ENCODE measurements at regions not wholly inside any gene's neighbourhood (a gene's known extent, or its start where the extent isn't known, plus 50 kb on each side); places are given as distances from the start of the nearest gene placed in this dataset.
A peak's percentile ranks its signal among the peaks of the same experiment; 100 is the strongest.

DNA sequence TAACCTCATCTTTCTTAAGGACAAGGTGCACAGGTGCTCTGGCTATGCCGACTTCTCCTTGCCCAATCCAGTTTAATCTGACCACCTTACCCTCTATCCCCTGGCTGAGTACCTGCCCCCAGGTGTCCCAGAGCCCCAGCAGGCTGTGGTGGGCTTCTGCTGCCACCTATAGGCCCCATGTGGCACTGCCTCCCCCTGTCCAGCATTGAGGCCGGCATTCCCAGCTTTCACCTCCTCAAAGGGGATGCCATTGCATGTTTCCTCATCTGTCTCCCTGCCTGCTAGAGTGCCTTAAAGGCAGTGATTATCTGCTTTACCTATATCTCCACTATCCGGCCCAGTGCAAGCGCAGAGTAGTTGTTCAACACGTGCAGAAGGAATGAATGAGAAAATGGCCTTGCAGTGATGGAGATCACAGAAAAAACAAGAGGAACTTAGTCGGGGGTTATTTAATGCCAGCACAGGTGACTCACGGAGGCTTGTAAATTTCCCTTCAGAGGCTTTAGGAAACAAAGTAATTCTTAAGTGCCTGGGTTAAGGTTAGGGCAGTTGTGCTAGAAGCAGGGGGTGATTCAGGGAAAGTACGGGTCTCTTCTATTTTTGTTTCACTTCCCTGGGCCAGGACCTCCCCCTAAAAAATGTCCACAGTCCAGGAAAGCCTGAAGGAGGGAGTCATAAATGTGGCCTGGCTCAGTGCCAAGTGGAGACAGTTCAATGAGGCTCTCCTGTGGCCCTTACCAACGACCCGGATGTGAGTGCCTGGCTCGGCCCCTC is 131.8 kb upstream of the NGF start:
- H3K27me3 ChIP-seq (ENCODE audit: insufficient read depth, low read length): no peaks in the 10 kb centered on the region; the same call in 1 of the 2 replicates
- no peak overlapping the region for H2BK15ac ChIP-seq (ENCODE audit: low read depth, low read length)
- no peak overlapping the region for H4K91ac ChIP-seq (ENCODE audit: insufficient read length, low read depth, low read length)
- H3K23ac ChIP-seq (ENCODE audit: insufficient read length, low read depth, low read length): no peak overlapping the region
- no peaks in the 10 kb centered on the region for H3K4me1 ChIP-seq (ENCODE audit: insufficient read depth, low read length)
- no peak overlapping the region for H3K27ac ChIP-seq (ENCODE audit: insufficient read length, low read depth, low read length)
- H2AK5ac ChIP-seq (ENCODE audit: insufficient read length, low read length): no peak overlapping the region
- peak; percentile 88 for DNase-seq
- no peak overlapping the region for H4K5ac ChIP-seq (ENCODE audit: insufficient read length, low read depth, low read length)
- no peaks in the 10 kb centered on the region for H3K36me3 Mint-ChIP-seq (ENCODE audit: insufficient read depth in 1 of 3, low read depth in 3 of 3)
- H2AFZ ChIP-seq (ENCODE audit: low read length): no peak overlapping the region
- no peaks in the 10 kb centered on the region for H3K79me2 ChIP-seq (ENCODE audit: insufficient read depth, low read length)
- H3K14ac ChIP-seq (ENCODE audit: insufficient read depth, low read length): no peak overlapping the region
- no peaks in the 10 kb centered on the region; a peak in 1 of 5 replicates for H3K9me3 Mint-ChIP-seq
- no peak overlapping the region for H3T11ph ChIP-seq (ENCODE audit: low read length)
- WGBS (ENCODE audit: extremely low coverage, insufficient read length, low lambda C conversion rate): no CpG with 5 or more reads among the region's 11 CpGs
- no peaks in the 10 kb centered on the region for H3K9me3 ChIP-seq (ENCODE audit: control insufficient read depth, low read depth, low read length)
- H3K4me2 ChIP-seq (ENCODE audit: insufficient read depth, insufficient read length, low read length): no peak overlapping the region
- no peak overlapping the region for H2BK20ac ChIP-seq (ENCODE audit: low read depth, low read length, poor library complexity, severe bottlenecking)
- H2BK5ac ChIP-seq (ENCODE audit: insufficient read length, low read length): no peak overlapping the region
- no peak overlapping the region for H3K4ac ChIP-seq (ENCODE audit: low read depth, low read length)
- TF ChIP-seq, protein P1, sequence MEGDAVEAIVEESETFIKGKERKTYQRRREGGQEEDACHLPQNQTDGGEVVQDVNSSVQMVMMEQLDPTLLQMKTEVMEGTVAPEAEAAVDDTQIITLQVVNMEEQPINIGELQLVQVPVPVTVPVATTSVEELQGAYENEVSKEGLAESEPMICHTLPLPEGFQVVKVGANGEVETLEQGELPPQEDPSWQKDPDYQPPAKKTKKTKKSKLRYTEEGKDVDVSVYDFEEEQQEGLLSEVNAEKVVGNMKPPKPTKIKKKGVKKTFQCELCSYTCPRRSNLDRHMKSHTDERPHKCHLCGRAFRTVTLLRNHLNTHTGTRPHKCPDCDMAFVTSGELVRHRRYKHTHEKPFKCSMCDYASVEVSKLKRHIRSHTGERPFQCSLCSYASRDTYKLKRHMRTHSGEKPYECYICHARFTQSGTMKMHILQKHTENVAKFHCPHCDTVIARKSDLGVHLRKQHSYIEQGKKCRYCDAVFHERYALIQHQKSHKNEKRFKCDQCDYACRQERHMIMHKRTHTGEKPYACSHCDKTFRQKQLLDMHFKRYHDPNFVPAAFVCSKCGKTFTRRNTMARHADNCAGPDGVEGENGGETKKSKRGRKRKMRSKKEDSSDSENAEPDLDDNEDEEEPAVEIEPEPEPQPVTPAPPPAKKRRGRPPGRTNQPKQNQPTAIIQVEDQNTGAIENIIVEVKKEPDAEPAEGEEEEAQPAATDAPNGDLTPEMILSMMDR (conservative IDR thresholded peaks at IDR 0.05): peak; percentile 98
- H3K18ac ChIP-seq (ENCODE audit: insufficient read length, low read depth, low read length): no peak overlapping the region
- peaks cover 0 to 2% of the 10 kb centered on the region in 2 experiments; a peak in 2 of 4 replicates for H3K4me1 Mint-ChIP-seq
- H4K8ac ChIP-seq (replicated peaks; ENCODE audit: insufficient read length, low read depth, low read length): no peak overlapping the region
- H3K56ac ChIP-seq (ENCODE audit: insufficient read length, low read depth, low read length): no peak overlapping the region
- H4K20me1 ChIP-seq (ENCODE audit: control insufficient read depth, insufficient read depth, insufficient read length): no peaks in the 10 kb centered on the region
- H3K9ac ChIP-seq (ENCODE audit: extremely low read depth, insufficient read length, low read length): no peak overlapping the region
- H3K27ac Mint-ChIP-seq: no peak overlapping the region
- no peak overlapping the region for H2BK120ac ChIP-seq (ENCODE audit: low read depth, low read length, poor library complexity, severe bottlenecking)
- no peaks in the 10 kb centered on the region for H3K23me2 ChIP-seq (ENCODE audit: insufficient read length, low read depth, low read length, poor library complexity, severe bottlenecking)
- peaks cover 2% of the 10 kb centered on the region; the same call in 1 of the 2 replicates for H3K27me3 Mint-ChIP-seq (ENCODE audit: low read depth)
- H2BK12ac ChIP-seq (ENCODE audit: insufficient read length, low read depth, low read length): no peak overlapping the region
- no peaks in the 10 kb centered on the region for H3K79me1 ChIP-seq (ENCODE audit: insufficient read depth, low read depth, low read length, poor library complexity, severe bottlenecking)
- no peak overlapping the region for H3K4me3 Mint-ChIP-seq

Measured in H9 (cell line).